Gastrocnemius medialis (tissue), 4 donors: ENCODE measurements at regions not wholly inside any gene's neighbourhood (a gene's known extent, or its start where the extent isn't known, plus 50 kb on each side); places are given as distances from the start of the nearest gene placed in this dataset.

Source experiments
- CTCF ChIP-seq, 5 experiments: fragments of 450-650 bp in 3 of 5; fragments of 200-600 bp in 2 of 5; sonication (generic) in 2 of 5; IDR thresholded peaks in 4 of 5; conservative IDR thresholded peaks in 1 of 5; 1 replicate in 4 of 5; 2 replicates in 1 of 5; pipeline ENCODE4 v1.5.1; 2016 to 2019; ENCODE audit warnings: antibody characterized with exemption in 5 of 5, mild to moderate bottlenecking in 3 of 5, moderate library complexity in 3 of 5
- POLR2A ChIP-seq, 2 donors: fragments of 450-650 bp; IDR thresholded peaks; one replicate each; pipeline ENCODE4 v1.6.1; 2017; ENCODE audit warnings: antibody characterized with exemption in 2 of 2, mild to moderate bottlenecking in 2 of 2, moderate library complexity in 2 of 2

DNA sequence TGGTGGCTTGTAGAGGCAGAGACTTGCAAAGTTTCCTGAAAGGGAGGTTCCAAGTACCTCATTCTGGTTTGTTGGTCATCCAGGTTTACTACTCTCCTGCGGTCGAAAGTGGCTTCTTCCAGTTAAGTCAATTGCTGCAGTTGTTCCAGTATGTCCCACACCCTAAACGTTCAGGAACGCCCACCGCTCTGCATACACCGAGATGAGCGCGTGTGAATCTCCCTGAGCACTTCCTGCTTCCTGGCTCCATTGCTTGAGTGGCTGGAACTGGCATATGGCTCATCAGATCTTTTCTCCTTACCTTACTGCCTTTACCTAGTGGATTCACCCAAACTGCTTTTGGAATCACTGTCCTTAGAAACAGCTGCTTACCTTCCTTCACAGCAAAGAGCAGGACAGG lies 59.1 kb upstream of the GLIS3 start:
- TF ChIP-seq CTCF (IDR thresholded peaks at IDR 0.05 in 4 of 5, conservative IDR thresholded peaks at IDR 0.05 in 1 of 5) (no peak), POLR2A (IDR thresholded peaks at IDR 0.05) (no peak)
